ENCODE measurements at regions not wholly inside any gene's neighbourhood (a gene's known extent, or its start where the extent isn't known, plus 50 kb on each side); places are given as distances from the start of the nearest gene placed in this dataset.

- TF ChIP-seq CTCF (IDR thresholded peaks at IDR 0.05; ENCODE audit: low read depth, low read length, missing input control) = no peak
- TF ChIP-seq HNF4A (conservative IDR thresholded peaks at IDR 0.05) = no peak
- no peak for TF ChIP-seq YY1 (IDR thresholded peaks at IDR 0.05)
- no peak for TF ChIP-seq TAF1 (conservative IDR thresholded peaks at IDR 0.05)
- no peak for TF ChIP-seq ATF3 (IDR thresholded peaks at IDR 0.05)
- no peak for TF ChIP-seq RAD21 (IDR thresholded peaks at IDR 0.05)
- TF ChIP-seq RXRA (IDR thresholded peaks at IDR 0.05) = no peak
- no peak for TF ChIP-seq GABPA (IDR thresholded peaks at IDR 0.05 in 1 of 2, conservative IDR thresholded peaks at IDR 0.05 in 1 of 2)
- TF ChIP-seq SP1 (IDR thresholded peaks at IDR 0.05) = no peak
- no peak for TF ChIP-seq EGR1 (IDR thresholded peaks at IDR 0.05; ENCODE audit: low read depth in 2 of 2)
- no peak for TF ChIP-seq REST (IDR thresholded peaks at IDR 0.05)
Observed at GRCh38 chr6:113679051-113679450, 178.1 kb upstream of the MARCKS start.
